ENCODE measurements at regions not wholly inside any gene's neighbourhood (a gene's known extent, or its start where the extent isn't known, plus 50 kb on each side); places are given as distances from the start of the nearest gene placed in this dataset.

DNA sequence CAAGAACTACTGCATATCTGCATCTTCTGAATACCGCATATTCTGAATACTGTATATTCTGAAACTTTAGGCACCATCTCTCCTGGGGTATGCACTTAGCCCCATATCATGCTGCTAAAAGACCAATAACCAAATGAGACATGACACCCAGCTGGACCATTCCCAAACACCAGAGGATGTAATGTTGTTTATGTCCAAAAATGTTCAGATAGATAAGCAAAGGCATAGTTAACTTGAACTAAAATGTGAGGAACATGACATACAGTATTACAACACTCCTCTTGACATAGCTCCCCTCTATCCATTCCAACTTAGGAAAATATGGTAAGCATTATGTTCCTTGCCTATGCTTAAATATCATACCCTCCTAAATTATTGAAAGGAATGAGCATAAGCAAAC is 127.3 kb downstream of the TENT5A start:
- TF ChIP-seq HDAC2 (IDR thresholded peaks at IDR 0.05) (no peak), POLR2A (IDR thresholded peaks at IDR 0.05; ENCODE audit: low read length) (no peak), BHLHE40 (IDR thresholded peaks at IDR 0.05; ENCODE audit: low read depth, low read length) (no peak), JUN (IDR thresholded peaks at IDR 0.05) (no peak), HOXA7 (CRISPR knock-in tag; IDR thresholded peaks at IDR 0.05) (no peak), ZNF302 (CRISPR knock-in tag; IDR thresholded peaks at IDR 0.05) (no peak), MAZ (IDR thresholded peaks at IDR 0.05; ENCODE audit: borderline replicate concordance, low read depth, low read length) (no peak), CEBPB (IDR thresholded peaks at IDR 0.05) (no peak), RAD21 (conservative IDR thresholded peaks at IDR 0.05 in 1 of 2, IDR thresholded peaks at IDR 0.05 in 1 of 2) (no peak), CBX8 (IDR thresholded peaks at IDR 0.05) (no peak)
- TF ChIP-seq, protein P1, sequence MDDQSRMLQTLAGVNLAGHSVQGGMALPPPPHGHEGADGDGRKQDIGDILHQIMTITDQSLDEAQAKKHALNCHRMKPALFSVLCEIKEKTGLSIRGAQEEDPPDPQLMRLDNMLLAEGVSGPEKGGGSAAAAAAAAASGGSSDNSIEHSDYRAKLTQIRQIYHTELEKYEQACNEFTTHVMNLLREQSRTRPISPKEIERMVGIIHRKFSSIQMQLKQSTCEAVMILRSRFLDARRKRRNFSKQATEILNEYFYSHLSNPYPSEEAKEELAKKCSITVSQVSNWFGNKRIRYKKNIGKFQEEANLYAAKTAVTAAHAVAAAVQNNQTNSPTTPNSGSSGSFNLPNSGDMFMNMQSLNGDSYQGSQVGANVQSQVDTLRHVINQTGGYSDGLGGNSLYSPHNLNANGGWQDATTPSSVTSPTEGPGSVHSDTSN (IDR thresholded peaks at IDR 0.05): no peak
- TF ChIP-seq, protein P2, sequence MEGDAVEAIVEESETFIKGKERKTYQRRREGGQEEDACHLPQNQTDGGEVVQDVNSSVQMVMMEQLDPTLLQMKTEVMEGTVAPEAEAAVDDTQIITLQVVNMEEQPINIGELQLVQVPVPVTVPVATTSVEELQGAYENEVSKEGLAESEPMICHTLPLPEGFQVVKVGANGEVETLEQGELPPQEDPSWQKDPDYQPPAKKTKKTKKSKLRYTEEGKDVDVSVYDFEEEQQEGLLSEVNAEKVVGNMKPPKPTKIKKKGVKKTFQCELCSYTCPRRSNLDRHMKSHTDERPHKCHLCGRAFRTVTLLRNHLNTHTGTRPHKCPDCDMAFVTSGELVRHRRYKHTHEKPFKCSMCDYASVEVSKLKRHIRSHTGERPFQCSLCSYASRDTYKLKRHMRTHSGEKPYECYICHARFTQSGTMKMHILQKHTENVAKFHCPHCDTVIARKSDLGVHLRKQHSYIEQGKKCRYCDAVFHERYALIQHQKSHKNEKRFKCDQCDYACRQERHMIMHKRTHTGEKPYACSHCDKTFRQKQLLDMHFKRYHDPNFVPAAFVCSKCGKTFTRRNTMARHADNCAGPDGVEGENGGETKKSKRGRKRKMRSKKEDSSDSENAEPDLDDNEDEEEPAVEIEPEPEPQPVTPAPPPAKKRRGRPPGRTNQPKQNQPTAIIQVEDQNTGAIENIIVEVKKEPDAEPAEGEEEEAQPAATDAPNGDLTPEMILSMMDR (IDR thresholded peaks at IDR 0.05): no peak
- TF ChIP-seq, protein P3, sequence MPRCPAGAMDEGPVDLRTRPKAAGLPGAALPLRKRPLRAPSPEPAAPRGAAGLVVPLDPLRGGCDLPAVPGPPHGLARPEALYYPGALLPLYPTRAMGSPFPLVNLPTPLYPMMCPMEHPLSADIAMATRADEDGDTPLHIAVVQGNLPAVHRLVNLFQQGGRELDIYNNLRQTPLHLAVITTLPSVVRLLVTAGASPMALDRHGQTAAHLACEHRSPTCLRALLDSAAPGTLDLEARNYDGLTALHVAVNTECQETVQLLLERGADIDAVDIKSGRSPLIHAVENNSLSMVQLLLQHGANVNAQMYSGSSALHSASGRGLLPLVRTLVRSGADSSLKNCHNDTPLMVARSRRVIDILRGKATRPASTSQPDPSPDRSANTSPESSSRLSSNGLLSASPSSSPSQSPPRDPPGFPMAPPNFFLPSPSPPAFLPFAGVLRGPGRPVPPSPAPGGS (IDR thresholded peaks at IDR 0.05): no peak
